Stimulated activated CD4-positive, alpha-beta T cell treated with anti-CD3 and anti-CD28 coated beads, Interleukin-2, amount 100 ng/mL, for 4 hours (primary cell): ENCODE measurements at regions not wholly inside any gene's neighbourhood (a gene's known extent, or its start where the extent isn't known, plus 50 kb on each side); places are given as distances from the start of the nearest gene placed in this dataset.

Experiments used
- DNase-seq: peaks from one replicate; pipeline ENCODE4 v3.0.0-alpha.2; 2020; ENCODE audit warnings: low read depth

- no peak for DNase-seq
Observed at GRCh38 chr14:101331141-101331525, 230.2 kb upstream of the DIO3 start.

DNA sequence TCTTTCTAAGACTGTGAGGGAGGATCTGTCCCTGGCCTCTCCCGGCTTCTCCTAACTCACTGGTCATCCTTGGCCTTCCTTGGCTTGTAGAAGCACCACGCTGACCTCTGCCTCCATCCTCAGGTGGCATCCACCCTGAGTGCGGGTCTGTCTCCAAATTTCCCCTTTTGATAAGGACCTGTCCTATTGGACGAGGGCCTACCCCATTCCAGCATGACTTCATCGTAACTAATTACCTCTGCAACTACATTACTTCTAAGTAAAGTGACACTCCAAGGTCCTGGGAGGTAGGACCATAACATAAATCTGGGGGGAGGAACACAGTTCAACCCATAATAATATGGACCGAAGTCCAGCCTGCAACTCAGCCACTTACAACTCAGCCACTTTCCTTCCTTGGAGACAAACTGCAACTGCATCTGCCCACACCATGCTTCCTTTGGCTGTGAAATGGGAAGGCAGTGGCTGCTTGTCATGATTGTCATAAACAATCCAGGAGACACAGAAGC is 229.6 kb upstream of the DIO3 start:
- DNase-seq = no peak

GRCh38 chr14:101332281-101332680 is 229.0 kb upstream of the DIO3 start:
- no peak for DNase-seq

DNA sequence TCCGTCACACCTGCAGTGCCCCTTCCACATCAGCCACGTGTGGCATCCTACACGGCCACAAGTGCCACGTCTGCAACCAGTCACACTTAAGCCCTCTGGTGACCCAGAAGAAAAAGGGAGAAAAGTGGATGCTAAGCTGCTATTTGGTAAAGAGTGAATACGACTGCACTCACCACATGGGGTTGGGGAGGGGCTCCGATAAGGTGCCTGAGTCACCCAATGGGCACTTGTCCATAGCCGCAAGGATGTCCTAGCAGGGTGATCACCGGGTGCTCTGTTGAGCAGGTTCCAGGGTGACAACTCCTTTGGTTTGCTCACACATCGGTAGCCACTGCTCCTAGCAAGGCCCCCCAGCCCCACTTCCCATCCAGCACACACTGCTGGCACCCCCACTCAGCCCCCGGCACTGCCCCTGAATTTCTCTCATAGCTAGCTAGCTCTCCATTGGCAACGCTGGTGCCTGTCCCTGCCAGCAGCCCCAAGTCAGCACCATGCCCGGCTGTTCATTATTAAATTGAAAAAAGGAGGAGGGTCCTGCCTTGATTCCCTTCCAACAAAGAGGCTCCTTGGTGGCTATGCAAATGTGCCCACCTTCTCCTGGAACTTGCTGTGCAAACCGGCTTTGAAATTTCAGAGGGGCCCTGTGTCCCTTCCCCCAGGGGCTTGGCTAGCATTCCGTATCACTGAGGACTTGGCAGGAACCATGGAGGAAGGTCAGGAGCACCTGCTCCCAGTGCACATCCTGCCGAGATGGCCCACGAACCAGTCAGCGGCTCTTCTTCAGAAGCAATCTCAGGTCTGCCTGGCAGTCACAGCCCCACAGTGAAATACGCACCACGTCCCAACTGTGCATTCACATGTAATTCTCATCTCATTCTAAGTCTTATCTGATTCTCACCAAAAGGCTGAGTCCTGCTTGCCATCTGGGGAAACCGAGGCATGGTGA is 227.7 kb upstream of the DIO3 start:
- no peak for DNase-seq

GRCh38 chr14:101334656-101335055 is 226.6 kb upstream of the DIO3 start:
- DNase-seq = no peak

- DNase-seq = no peak
Observed at GRCh38 chr14:101335061-101335661, 226.1 kb upstream of the DIO3 start.

- no peak for DNase-seq
Observed at GRCh38 chr14:101336183-101336582, 225.1 kb upstream of the DIO3 start.

- DNase-seq = no peak
Observed at GRCh38 chr14:101337053-101337452, 224.2 kb upstream of the DIO3 start.

DNA sequence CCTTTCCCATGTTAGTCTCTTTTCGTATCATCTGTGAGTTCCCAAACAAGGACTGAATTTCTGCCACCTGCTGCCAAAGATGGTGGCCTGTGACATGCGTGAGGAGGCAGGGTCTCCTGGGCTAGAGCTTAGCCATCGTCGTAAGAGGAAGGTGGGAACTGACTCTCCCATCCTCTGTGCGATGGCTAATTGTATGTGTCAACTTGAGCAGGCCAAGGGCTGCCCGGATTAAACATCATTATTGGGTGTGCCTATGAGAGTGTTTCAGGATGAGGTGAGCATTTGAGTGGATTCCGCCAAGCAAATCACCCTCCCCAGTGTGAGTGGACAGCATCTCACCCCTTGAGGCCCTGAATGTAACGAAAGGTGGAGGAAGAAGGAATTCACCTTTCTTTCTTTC is 220.7 kb upstream of the DIO3 start:
- DNase-seq = no peak

- no peak for DNase-seq
Observed at GRCh38 chr14:101347893-101348777, 213.2 kb upstream of the DIO3 start.

GRCh38 chr14:101349108-101349507 is 212.2 kb upstream of the DIO3 start:
- no peak for DNase-seq

DNA sequence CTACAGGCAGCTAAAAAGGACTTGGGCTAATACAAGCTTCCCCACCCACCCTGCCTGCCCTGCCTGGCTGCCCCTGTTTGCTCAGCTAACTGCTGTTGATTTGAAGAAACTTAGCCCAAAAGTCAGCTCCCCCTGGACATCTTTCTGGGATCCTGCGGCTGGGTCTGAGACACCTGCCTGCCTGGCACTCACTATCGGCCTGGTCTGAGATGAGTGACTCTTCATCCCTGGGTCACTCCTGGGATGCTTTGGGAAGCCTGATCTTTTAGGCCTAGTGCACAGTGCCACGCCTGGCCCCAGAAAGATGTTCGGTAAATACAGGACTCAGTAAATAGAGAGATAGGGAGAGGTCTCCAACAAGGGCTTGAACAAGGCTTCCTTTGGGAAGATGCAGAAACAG is 211.3 kb upstream of the DIO3 start:
- DNase-seq = no peak

GRCh38 chr14:101350691-101351090 is 210.6 kb upstream of the DIO3 start:
- DNase-seq = no peak

DNA sequence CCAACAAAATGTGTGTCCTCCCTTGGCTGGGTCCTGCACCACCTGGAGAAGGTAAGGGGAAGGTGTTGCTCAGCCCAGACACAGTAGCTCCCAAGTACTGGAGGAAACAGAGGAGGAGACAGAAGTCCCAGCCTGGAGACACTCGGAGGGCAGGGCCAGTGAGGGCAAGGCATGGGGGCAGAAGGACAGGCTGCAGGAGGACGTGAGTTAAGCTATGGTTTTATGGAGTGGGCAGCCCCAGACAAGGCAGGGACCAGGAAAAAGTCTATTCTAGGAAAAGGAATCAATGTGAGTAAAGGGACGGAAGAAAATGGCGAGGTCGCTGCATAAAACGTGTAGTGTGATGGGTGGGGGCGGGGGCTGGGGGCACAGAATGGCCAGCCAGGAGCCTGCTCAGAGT is 210.1 kb upstream of the DIO3 start:
- no peak for DNase-seq

DNA sequence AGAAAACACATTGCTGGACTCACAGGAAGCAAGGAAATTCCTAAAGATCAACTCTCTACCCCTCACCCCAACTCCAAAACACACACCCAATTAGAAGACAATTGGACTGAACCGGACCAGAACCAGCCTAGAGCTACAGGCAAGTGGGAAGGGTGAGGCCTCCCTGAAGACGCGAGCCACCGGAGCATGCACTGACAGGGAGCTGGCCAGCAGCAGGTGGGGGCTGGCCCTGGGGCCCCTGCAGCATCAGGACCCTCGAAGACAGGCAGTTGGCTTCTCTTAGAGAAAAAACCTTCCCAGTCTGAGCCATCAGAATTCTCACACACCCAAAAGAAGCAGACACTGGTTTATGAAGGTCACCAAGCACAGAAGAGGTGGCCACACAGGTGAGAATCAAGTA is 209.5 kb upstream of the DIO3 start:
- DNase-seq = no peak

DNA sequence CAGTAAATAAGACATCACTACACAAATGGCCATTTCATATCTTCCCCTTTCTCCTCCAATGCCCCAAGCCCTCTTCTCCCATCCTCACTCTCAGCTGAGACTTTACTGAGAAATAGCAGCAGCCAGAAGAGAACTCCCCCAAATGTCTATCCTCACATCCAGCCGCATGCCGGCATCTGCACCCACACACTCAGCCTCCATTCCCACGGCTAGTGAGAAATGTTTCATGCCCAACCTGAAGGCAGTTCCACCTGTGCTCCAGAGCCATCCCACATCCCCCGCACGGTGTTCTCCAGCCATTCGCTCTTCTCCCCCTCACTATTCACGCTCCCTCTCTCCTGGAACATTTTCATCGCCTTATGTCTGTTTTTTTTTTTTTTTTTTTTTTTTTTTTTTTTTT is 208.7 kb upstream of the DIO3 start:
- no peak for DNase-seq

DNA sequence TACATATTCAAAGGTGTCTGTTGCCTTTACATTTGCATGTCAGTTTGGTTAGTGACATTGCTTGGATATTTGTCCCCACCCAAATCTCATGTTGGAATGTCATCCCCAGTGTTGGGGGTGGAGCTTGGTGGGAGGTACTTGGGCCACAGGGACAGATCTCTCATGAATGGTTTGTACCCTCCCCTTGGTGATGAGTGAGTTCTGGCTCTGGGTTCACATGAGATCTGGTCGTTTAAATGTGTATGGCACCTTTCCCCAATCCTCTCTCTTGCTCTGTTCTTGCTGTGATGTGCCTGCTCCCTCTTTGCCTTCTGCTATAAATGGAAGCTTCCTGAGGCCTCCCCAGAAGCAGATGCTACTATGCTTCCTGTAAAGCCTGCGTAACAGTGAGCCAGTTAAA is 207.9 kb upstream of the DIO3 start:
- no peak for DNase-seq

GRCh38 chr14:101354726-101355125 is 206.6 kb upstream of the DIO3 start:
- no peak for DNase-seq

DNA sequence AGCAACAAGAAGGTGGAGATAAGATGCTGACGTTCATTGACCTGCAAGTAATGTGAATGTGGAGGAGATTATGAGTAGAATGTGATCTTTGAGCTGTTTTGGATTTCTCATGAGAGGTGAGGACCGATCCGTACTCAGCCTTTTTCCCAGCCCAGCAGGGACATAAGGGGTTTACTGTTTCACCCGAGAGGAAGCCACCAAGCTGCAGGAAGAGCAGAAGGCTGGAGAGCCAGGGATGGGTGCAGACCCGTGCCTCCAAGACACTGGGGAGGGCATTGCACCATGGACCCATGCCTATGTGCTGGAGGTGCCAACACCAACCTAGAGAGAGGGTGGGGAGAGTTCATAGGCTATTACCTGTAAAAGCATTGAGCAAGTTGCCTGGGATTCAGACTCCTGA is 206.0 kb upstream of the DIO3 start:
- no peak for DNase-seq

GRCh38 chr14:101357038-101357437 is 204.3 kb upstream of the DIO3 start:
- no peak for DNase-seq

DNA sequence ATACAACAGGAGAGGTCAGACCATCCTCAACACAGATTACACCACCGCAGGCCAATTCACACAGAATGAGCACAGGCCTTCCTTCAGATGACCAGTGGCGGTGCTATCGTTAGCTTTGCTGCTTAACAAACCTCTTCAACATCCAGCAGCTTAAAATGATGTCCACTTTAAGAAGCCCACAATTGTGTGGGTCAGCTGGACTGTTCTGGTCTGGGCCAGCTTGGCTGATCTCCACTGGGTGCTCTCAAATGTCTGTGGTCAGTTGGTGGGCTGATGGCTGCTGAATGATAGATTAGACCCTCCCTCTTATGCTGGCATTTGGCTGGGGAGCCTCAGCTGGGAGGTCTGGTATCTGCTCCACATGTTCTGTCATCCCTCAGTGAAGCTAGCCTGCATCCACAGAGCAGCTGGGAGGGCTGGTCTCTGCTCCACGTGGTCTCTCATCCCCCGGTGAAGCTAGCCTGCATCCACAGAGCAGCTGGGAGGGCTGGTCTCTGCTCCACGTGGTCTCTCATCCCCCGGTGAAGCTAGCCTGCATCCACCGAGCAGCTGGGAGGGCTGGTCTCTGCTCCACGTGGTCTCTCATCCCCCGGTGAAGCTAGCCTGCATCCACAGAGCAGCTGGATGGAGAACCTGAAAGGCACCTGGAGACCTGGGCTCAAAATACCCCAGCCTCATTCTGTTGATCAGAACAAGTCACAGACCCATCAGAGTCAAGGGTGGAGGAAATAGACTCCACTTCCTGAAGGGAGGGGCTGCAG is 203.6 kb upstream of the DIO3 start:
- no peak for DNase-seq
